Stimulated activated memory B cell treated with anti-CD40 and anti-IgM and Interleukin-4, amounts not matched to agents 10 μg/mL and 1 μg/mL and 100 μg/mL, for 72 hours (primary cell): ENCODE measurements at regions not wholly inside any gene's neighbourhood (a gene's known extent, or its start where the extent isn't known, plus 50 kb on each side); places are given as distances from the start of the nearest gene placed in this dataset.

Source experiments
- ATAC-seq: fragments of 150-1000 bp; cut with Tn5 transposase; 2 replicates; pipeline ENCODE4 v1.10.0; 2021
- H3K27ac Mint-ChIP-seq: one replicate; pipeline ENCODE4 v1.8.0; 2022; ENCODE audit warnings: mild to moderate bottlenecking, mixed read lengths
- H3K27me3 Mint-ChIP-seq: one replicate; pipeline ENCODE4 v1.8.0; 2022; ENCODE audit warnings: mixed read lengths
- H3K36me3 Mint-ChIP-seq: one replicate; pipeline ENCODE4 v1.8.0; 2022; ENCODE audit warnings: mixed read lengths
- H3K4me1 Mint-ChIP-seq: one replicate; pipeline ENCODE4 v1.8.0; 2022; ENCODE audit warnings: mixed read lengths
- H3K4me3 Mint-ChIP-seq: one replicate; pipeline ENCODE4 v1.8.0; 2022; ENCODE audit warnings: mild to moderate bottlenecking, moderate library complexity, mixed read lengths
- H3K9me3 Mint-ChIP-seq: one replicate; pipeline ENCODE4 v1.8.0; 2022; ENCODE audit warnings: mixed read lengths

DNA sequence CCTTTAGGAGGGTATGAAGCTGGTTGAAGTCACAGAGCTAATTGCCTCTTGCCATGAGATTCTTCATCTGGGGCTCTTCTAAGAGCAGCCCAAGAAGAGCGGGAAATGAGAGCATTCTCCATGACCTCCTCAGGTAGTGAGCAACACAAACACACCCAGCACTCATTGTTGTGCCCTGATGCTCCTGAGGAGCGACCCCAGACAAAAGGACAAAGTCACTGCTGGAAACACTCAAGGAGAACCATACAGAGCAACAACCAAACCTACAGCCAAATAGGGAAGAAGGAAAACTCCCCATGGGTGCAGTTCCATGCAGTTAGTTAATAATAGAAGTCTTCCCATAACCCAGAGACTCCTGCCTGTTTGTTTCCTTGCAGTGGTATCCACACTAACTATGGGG, 426.0 kb upstream of the CRIM1 start:
- no peak overlapping the region for H3K4me3 Mint-ChIP-seq
- ATAC-seq = peak; percentile 16
- H3K9me3 Mint-ChIP-seq = peaks cover 12% of the 10 kb centered on the region
- no peaks in the 10 kb centered on the region for H3K4me1 Mint-ChIP-seq
- no peaks in the 10 kb centered on the region for H3K36me3 Mint-ChIP-seq
- no peaks in the 10 kb centered on the region for H3K27me3 Mint-ChIP-seq
- H3K27ac Mint-ChIP-seq = no peak overlapping the region

DNA sequence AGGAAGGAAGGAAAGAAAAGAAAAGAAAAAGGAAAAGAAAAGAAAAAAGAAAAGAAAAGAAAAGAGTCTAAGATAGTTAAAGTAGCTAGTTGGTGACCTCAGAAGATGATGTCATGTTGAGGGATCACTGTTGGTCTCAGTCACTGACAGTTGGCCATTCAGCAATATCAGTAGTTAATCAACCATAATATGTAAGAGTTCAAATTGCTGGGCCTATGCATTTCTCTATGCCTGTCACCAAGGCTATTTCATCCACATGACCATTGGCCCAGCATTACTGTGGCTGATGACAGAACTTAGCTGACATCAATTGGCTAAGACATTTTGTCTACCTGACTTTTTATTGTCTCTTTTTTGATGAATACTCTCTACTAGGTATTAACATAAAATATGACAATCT, 435.5 kb upstream of the CRIM1 start:
- H3K9me3 Mint-ChIP-seq = no peaks in the 10 kb centered on the region
- no peak for ATAC-seq
- H3K4me1 Mint-ChIP-seq = no peaks in the 10 kb centered on the region
- H3K27ac Mint-ChIP-seq = no peak overlapping the region
- H3K27me3 Mint-ChIP-seq = no peaks in the 10 kb centered on the region
- no peaks in the 10 kb centered on the region for H3K36me3 Mint-ChIP-seq
- H3K4me3 Mint-ChIP-seq = no peak overlapping the region

DNA sequence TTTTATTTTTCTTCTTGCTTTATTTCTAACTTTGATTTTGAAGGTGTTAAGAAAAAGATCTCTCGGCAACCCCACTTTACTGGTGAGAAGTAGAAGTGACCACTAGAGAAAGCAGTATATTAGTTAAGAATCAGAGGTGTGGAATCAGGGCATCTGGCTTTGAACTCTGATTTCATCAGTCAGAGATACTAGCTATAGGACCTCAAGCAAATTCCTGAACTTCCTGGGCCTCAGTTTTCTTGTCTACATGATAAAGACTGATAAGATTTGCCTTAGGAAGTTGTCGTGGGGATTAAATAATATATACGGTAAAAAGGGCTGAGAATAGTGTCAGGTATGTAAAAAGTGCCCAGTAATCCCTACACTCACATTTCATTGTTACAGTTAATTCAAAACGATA, 440.3 kb upstream of the CRIM1 start:
- Mint-ChIP-seq H3K9me3 (no peaks in the 10 kb centered on the region), H3K4me1 (no peaks in the 10 kb centered on the region), H3K4me3 (no peak overlapping the region), H3K36me3 (no peaks in the 10 kb centered on the region), H3K27me3 (no peaks in the 10 kb centered on the region), H3K27ac (no peak overlapping the region)
- ATAC-seq = no peak

DNA sequence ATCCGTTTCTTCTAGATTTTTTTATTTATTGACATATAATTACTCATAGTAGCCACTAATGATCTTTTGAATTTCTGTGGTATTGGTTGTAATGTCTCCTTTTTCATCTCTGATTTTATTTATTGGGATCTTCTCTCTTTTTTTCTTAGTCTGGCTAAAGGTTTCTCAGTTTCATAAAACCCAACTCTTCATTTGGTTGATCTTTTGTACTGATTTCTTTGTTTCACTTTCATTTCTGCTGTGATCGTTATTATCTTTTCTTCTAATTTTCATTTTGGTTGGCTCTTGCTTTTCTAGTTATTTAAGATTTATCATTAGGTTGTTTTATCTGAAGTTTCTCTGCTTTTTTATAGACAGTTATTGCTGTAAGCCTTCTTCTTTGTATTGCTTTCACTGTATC, 463.6 kb upstream of the CRIM1 start:
- Mint-ChIP-seq H3K27ac (no peak overlapping the region), H3K4me3 (no peak overlapping the region), H3K36me3 (no peaks in the 10 kb centered on the region), H3K9me3 (peaks cover 7% of the 10 kb centered on the region), H3K4me1 (peaks cover 6% of the 10 kb centered on the region), H3K27me3 (no peaks in the 10 kb centered on the region)
- ATAC-seq = no peak

DNA sequence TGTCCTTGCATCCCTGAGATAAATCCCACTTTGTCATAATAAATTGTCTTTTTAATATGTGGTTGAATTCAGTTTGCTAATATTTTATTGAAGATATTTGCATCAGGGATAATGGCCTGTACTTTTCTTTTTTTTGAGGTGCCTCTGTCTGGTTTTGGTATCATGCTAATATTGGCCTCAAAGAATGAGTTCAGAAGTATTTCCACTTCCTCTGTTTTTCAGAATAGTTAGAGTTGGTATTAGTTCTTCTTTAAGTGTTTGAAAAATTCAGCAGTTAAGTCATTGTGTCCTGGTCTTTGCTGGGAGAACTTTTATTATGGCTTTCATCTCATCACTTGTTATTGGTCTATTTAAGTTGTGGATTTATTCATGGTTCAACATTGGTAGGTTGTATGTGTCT, 464.1 kb upstream of the CRIM1 start:
- no peaks in the 10 kb centered on the region for H3K36me3 Mint-ChIP-seq
- no peak for ATAC-seq
- no peak overlapping the region for H3K27ac Mint-ChIP-seq
- no peak overlapping the region for H3K4me3 Mint-ChIP-seq
- no peaks in the 10 kb centered on the region for H3K27me3 Mint-ChIP-seq
- H3K4me1 Mint-ChIP-seq = peaks cover 6% of the 10 kb centered on the region
- peaks cover 7% of the 10 kb centered on the region for H3K9me3 Mint-ChIP-seq

DNA sequence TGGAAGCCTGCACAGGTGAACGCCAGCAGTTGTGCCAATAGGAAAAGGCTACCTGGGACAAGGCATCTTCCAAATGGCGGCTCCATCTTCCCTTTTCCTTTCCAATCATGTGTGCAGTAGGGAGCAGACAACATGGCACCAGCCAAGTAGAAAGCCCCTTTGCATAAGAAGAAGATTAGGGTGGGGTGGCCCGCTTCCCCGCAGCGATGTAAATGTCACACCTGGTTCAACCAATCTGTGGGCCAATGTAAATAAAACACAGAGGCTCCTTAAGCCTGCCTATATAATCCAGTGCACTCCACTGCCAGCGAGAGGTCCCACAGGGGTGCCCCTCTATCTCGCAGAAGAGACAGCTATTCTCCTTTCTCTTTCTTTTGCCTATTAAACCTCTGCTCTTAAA, 468.4 kb upstream of the CRIM1 start:
- Mint-ChIP-seq H3K4me1 (peaks cover 5% of the 10 kb centered on the region), H3K4me3 (no peak overlapping the region), H3K36me3 (no peaks in the 10 kb centered on the region), H3K27ac (no peak overlapping the region), H3K9me3 (peaks cover 8% of the 10 kb centered on the region), H3K27me3 (no peaks in the 10 kb centered on the region)
- ATAC-seq = no peak

DNA sequence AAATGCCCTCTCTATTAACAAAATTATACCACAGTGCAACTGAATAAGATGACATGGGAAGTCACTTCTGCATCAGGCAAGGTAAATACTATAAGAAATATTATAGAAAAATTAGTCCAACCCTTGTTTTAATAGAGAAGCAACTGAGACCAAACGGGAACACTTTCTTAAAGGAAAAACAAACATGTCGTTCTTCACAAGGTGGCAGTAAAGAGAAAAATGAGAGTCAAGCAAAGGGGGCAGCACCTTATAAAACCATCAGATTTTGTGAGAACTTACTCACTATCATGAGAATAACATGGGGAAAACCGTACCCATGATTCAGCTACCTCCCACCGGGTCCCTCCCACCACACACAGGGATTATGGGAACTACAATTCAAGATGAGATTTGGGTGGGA, 481.7 kb upstream of the CRIM1 start:
- H3K9me3 Mint-ChIP-seq = no peaks in the 10 kb centered on the region

DNA sequence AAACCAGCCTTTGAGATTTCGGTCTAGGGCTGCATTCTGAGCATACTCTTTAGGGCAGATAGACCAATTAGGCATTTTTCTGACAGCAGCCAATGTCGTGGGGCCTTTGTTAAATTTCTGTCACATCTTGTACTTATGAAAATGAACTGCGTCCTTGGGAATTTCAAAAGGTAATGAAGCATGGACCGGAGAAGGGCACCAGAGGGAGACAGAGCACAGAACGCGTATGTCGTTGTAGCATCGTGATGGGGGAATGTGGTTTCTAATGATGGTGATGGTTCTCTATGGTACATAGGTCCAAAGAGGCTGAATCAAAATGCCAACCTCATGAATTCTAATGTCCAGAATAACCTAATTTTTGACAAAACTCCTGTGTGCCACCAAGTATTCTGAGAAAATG, 483.9 kb upstream of the CRIM1 start:
- ATAC-seq = no peak
- Mint-ChIP-seq H3K27ac (no peak overlapping the region), H3K4me3 (no peak overlapping the region), H3K36me3 (no peaks in the 10 kb centered on the region), H3K4me1 (no peaks in the 10 kb centered on the region), H3K9me3 (no peaks in the 10 kb centered on the region), H3K27me3 (no peaks in the 10 kb centered on the region)

More for the DNA sequence above, 481.7 kb upstream of the CRIM1 start:
- H3K36me3 Mint-ChIP-seq = no peaks in the 10 kb centered on the region
- ATAC-seq = no peak
- no peaks in the 10 kb centered on the region for H3K4me1 Mint-ChIP-seq
- no peak overlapping the region for H3K4me3 Mint-ChIP-seq
- no peak overlapping the region for H3K27ac Mint-ChIP-seq
- H3K27me3 Mint-ChIP-seq = no peaks in the 10 kb centered on the region

DNA sequence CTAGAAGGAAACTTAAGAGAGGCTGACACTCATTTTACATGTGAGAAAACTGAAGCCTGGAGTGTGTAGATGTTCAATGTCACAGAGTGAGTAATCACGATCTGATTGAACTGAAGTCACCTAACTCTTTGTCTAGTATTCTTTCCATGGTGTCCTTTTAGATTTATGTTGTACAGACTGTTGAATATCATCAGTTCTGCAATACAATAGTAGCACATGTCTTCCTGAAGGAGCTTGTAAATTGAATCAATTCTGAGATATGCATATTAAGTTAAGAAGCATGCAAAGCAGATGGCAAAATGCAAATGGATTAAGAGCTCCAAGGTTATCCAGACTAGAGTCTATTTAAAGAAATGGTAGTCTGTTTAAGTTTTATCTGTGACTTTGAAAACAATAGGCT, 484.9 kb upstream of the CRIM1 start:
- H3K27me3 Mint-ChIP-seq = no peaks in the 10 kb centered on the region
- no peaks in the 10 kb centered on the region for H3K9me3 Mint-ChIP-seq
- H3K4me3 Mint-ChIP-seq = no peak overlapping the region
- ATAC-seq = no peak
- H3K27ac Mint-ChIP-seq = no peak overlapping the region
- no peaks in the 10 kb centered on the region for H3K36me3 Mint-ChIP-seq
- H3K4me1 Mint-ChIP-seq = no peaks in the 10 kb centered on the region

DNA sequence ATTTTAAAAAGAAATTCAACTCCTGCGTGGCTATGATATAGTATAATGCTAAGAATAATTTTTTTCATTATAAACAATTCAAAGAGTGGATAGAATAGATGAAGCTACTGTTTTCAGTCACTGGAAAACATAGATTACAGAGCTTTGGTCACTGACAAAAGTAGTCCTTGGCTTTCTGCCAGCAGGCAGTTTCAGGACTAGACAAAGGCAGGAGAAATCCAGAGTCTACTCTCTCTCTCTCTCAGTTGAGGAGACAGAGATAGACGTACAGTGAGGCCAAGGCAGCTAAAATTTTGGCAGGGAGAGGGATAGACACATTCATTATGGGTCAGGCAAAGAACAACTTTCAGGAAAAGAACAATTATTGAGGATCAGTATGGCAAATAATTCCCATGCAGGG, 491.4 kb upstream of the CRIM1 start:
- no peak overlapping the region for H3K4me3 Mint-ChIP-seq
- ATAC-seq = no peak
- peaks cover 3% of the 10 kb centered on the region for H3K9me3 Mint-ChIP-seq
- no peak overlapping the region for H3K27ac Mint-ChIP-seq
- H3K27me3 Mint-ChIP-seq = no peaks in the 10 kb centered on the region
- no peaks in the 10 kb centered on the region for H3K4me1 Mint-ChIP-seq
- no peaks in the 10 kb centered on the region for H3K36me3 Mint-ChIP-seq

DNA sequence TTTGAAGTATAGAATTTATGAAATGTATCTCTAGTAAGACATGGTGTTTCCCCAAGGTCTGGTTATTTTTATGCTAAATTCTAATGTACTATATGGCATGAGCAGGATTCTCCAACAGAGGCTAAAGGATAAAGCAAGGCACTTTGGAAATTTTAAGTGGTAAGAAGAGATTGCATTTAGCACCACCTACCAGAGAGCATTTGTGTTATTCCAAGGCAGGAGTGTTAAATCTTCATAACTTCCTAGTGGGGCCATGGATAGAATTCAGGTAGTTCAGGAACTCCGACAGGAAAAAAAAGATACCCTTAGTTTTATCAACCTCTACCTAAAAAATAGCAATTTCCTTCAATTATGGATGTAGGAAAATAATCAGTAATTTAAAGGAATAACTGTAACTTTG, 497.4 kb upstream of the CRIM1 start:
- ATAC-seq = no peak
- Mint-ChIP-seq H3K27me3 (no peaks in the 10 kb centered on the region), H3K4me3 (no peak overlapping the region), H3K9me3 (peaks cover 3% of the 10 kb centered on the region), H3K4me1 (no peaks in the 10 kb centered on the region), H3K27ac (no peak overlapping the region), H3K36me3 (no peaks in the 10 kb centered on the region)

DNA sequence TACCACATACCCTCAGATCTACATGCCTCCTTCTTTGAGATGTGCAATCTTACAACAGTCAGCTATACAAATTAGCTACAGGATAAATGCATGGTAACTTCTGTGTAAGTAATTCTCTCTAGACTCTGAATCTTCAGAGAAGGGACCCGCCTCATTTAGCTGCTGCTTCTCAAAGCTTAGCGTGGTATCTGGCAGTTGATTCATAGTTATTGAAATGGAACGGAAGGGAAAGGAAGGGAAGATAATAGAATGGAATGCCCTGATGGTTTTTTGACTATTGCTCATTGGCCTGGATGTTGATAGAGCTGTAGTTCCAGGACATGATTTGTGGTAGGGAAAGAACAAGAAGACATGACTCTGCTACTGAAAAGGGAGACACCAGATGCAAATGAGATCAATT, 498.1 kb upstream of the CRIM1 start:
- H3K4me1 Mint-ChIP-seq = no peaks in the 10 kb centered on the region
- H3K9me3 Mint-ChIP-seq = peaks cover 3% of the 10 kb centered on the region
- H3K36me3 Mint-ChIP-seq = no peaks in the 10 kb centered on the region
- no peak overlapping the region for H3K4me3 Mint-ChIP-seq
- no peaks in the 10 kb centered on the region for H3K27me3 Mint-ChIP-seq
- H3K27ac Mint-ChIP-seq = no peak overlapping the region
- no peak for ATAC-seq

DNA sequence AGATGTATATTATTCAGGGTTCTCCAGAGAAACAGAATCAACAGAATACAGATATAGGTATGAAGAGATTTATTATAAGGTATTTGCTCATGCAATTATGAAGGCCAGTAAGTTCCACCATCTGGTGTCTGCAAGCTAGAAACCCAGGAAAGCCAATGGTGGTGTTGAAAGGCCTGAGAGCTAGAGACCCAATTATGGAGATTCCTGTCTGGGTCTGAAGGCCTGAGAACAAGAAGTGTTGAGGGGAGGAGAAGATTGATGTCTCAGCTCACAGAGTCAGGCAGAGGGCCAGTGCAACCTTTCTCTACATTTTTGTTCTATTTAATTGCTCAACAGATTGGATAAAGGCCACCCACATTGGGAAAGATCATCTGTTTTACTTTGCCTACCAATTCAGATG, 524.2 kb upstream of the CRIM1 start:
- H3K27ac Mint-ChIP-seq = no peak overlapping the region
- no peaks in the 10 kb centered on the region for H3K36me3 Mint-ChIP-seq
- no peaks in the 10 kb centered on the region for H3K4me1 Mint-ChIP-seq
- H3K4me3 Mint-ChIP-seq = no peak overlapping the region
- no peaks in the 10 kb centered on the region for H3K9me3 Mint-ChIP-seq
- no peaks in the 10 kb centered on the region for H3K27me3 Mint-ChIP-seq
- no peak for ATAC-seq

DNA sequence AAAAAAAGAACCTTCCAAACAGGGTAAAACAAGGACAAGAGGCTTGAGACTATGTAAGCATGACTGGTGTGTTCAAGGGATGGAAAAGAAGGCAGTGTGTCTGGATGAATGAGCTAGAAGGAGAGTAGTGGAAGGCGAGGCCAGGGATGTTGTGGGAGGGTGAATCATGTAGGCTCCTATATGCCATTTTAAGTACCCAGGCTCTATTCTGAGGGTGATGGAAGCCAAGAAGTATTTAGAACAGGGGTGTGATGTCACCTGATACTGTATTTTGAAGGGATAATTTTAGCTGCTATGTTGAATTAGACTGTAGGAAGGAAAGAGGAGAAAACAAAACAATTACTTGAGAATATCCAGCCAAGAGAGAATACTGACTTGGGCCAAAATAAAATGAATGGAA, 524.7 kb upstream of the CRIM1 start:
- no peak overlapping the region for H3K27ac Mint-ChIP-seq
- no peaks in the 10 kb centered on the region for H3K27me3 Mint-ChIP-seq
- no peak overlapping the region for H3K4me3 Mint-ChIP-seq
- H3K36me3 Mint-ChIP-seq = no peaks in the 10 kb centered on the region
- no peaks in the 10 kb centered on the region for H3K4me1 Mint-ChIP-seq
- ATAC-seq = no peak
- no peaks in the 10 kb centered on the region for H3K9me3 Mint-ChIP-seq

DNA sequence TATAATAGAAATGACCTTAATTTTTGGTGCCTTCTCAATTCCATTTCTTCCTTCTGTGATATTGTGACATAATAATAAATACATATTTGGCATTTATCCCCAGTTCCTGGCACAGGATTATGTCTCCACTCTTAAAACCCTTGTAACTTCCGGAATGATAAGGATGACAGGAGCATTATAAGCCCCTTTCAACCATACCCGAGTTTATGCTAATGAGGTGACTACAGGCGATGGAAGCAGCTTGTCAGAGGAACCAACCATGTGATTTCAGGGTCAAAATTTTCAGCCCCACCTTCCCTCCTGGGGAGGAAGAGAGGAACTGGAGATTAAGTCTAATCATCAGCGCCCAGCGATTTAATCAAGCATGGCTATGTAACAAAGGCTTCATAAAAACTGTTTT, 528.5 kb upstream of the CRIM1 start:
- Mint-ChIP-seq H3K4me1 (no peaks in the 10 kb centered on the region), H3K27me3 (no peaks in the 10 kb centered on the region), H3K9me3 (peaks cover 3% of the 10 kb centered on the region), H3K36me3 (no peaks in the 10 kb centered on the region), H3K4me3 (no peak overlapping the region), H3K27ac (no peak overlapping the region)
- ATAC-seq = no peak

DNA sequence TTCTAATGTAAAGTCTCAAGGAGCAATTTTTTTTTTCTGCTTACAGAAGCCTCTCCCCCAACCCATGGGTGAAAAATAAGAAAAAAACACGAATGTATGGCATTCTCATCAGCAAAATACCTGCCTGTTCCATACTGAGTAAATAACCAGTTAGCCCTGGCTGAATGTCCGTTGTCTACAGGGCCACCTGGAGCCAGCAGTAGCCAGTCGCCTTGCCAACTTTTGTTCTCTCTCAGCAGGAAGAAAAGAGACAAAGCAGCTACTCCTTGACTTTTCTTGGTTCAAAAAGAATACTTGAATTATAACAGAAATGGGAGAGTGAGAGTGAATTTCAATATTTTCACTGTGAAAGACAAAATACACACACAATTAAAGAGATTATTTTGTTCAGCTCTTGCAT, 532.9 kb upstream of the CRIM1 start:
- H3K27me3 Mint-ChIP-seq = no peaks in the 10 kb centered on the region

DNA sequence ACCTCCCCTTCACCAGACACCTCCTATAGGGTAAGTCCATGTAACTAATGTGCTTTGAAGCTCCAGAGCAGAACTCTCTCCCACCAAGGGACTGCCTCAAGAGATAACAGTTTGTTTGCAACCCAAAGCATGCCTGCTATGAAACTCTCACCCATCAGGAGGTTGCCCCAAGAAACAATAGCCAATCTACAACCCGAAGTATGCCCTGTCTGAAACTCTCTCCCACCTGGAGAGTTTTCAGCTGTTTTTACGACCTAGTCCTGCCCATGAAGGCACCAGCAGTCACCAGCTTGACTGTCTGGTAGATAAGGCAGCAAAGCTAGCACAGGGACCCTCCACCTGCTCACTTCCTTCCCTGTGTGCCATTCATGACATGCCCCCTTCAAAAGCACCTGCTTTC, 533.9 kb upstream of the CRIM1 start:
- Mint-ChIP-seq H3K9me3 (peaks cover 7% of the 10 kb centered on the region), H3K27me3 (no peaks in the 10 kb centered on the region), H3K4me1 (no peaks in the 10 kb centered on the region), H3K36me3 (no peaks in the 10 kb centered on the region), H3K4me3 (no peak overlapping the region), H3K27ac (no peak overlapping the region)
- no peak for ATAC-seq

More for the DNA sequence above, 532.9 kb upstream of the CRIM1 start:
- Mint-ChIP-seq H3K36me3 (no peaks in the 10 kb centered on the region), H3K4me3 (no peak overlapping the region), H3K9me3 (peaks cover 3% of the 10 kb centered on the region), H3K27ac (no peak overlapping the region), H3K4me1 (no peaks in the 10 kb centered on the region)
- ATAC-seq = no peak
